Choroid plexus epithelial cell (primary cell): ENCODE measurements at regions not wholly inside any gene's neighbourhood (a gene's known extent, or its start where the extent isn't known, plus 50 kb on each side); places are given as distances from the start of the nearest gene placed in this dataset.
A peak's percentile ranks its signal among the peaks of the same experiment; 100 is the strongest.

Experiments
- DNase-seq: peaks from one replicate; pipeline ENCODE4 v3.0.0-alpha.2; 2010; ENCODE audit warnings: low read depth
- H3K4me3 ChIP-seq: 2 replicates; pipeline ENCODE4 v1.5.1; 2011; ENCODE audit warnings: low read depth, mild to moderate bottlenecking, control low read depth, low read length, moderate library complexity
- TF ChIP-seq, protein P1 (sequence below): conservative IDR thresholded peaks from 2 replicates; pipeline ENCODE4 v1.5.1; 2011; ENCODE audit warnings: low read depth, mild to moderate bottlenecking, control low read depth, inconsistent platforms, low read length, moderate library complexity

GRCh38 chr4:56123051-56123450 lies 174.3 kb downstream of the CEP135 start:
- DNase-seq, result no peak
- TF ChIP-seq, protein P1, sequence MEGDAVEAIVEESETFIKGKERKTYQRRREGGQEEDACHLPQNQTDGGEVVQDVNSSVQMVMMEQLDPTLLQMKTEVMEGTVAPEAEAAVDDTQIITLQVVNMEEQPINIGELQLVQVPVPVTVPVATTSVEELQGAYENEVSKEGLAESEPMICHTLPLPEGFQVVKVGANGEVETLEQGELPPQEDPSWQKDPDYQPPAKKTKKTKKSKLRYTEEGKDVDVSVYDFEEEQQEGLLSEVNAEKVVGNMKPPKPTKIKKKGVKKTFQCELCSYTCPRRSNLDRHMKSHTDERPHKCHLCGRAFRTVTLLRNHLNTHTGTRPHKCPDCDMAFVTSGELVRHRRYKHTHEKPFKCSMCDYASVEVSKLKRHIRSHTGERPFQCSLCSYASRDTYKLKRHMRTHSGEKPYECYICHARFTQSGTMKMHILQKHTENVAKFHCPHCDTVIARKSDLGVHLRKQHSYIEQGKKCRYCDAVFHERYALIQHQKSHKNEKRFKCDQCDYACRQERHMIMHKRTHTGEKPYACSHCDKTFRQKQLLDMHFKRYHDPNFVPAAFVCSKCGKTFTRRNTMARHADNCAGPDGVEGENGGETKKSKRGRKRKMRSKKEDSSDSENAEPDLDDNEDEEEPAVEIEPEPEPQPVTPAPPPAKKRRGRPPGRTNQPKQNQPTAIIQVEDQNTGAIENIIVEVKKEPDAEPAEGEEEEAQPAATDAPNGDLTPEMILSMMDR, result no peak
- H3K4me3 ChIP-seq, result no peak overlapping the region

DNA sequence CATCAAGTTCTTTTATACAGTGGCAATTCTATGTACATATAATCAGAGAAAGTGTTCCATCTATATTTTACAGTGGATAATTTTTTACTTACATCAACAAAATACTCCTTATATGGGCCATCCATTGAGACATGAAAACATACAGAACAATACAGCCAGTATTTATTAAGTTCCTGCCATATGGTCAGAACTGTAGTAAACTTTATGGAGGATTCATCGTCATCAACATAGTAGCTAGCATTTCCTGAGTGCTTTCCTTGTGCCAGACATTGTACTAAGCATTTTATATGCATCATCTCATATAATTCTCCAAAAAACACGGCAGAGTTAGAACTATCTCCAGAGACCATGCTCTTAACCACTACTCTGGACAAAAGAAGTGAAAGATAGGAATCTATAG lies 170.1 kb downstream of the CEP135 start:
- TF ChIP-seq, protein P1, result no peak
- DNase-seq, result no peak
- H3K4me3 ChIP-seq, result no peak overlapping the region

DNA sequence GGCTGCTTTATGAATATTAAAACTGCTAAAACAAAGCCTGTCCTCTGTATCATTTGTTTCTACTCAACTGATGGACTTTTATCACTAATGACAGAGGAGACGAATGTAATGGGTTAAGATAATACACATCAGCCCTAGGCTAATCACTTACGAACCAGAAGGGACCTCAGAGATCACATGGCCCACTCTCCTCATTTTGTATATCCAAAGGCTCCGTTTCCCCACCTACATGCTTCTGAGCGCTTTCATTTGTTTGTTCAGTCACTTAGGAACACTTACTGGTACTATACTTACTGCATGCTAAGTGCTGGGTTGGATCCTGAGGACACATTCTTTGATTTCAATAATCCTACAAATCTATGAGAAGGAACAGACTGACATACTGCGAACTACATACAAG lies 169.3 kb downstream of the CEP135 start:
- TF ChIP-seq, protein P1, result no peak
- no peak for DNase-seq
- H3K4me3 ChIP-seq, result no peak overlapping the region

DNA sequence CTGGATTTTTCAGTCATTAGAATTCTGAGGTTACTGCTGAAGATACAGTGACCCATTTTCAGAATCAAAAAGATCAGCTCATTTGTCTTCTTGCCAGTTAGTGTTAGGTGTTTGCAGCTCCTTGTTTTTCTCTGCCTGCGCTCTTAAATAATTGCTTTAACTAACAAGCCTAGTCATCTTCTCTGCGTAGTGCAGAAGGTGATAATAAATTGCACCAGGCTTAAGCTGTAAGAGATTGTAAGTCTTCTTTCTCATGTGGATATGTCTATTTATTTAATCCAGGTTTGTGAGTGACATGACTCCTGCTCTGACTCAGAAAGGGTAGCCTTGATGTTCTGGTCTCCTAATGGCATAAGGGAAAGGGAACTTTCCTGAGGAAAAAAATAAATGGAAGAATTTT lies 167.2 kb downstream of the CEP135 start:
- no peak overlapping the region for H3K4me3 ChIP-seq
- TF ChIP-seq, protein P1, result no peak
- no peak for DNase-seq

GRCh38 chr4:56112377-56112776 lies 163.6 kb downstream of the CEP135 start:
- TF ChIP-seq, protein P1, result peak; percentile 21
- H3K4me3 ChIP-seq, result no peak overlapping the region
- DNase-seq, result no peak

GRCh38 chr4:56106180-56107147 lies 157.7 kb downstream of the CEP135 start:
- DNase-seq, result peak; percentile 2
- H3K4me3 ChIP-seq, result no peak overlapping the region
- TF ChIP-seq, protein P1, result no peak

- TF ChIP-seq, protein P1, result no peak
- no peak overlapping the region for H3K4me3 ChIP-seq
- DNase-seq, result no peak
Observed at GRCh38 chr4:56104188-56104587, 155.4 kb downstream of the CEP135 start.
